GM12864 (cell line): ENCODE measurements at regions not wholly inside any gene's neighbourhood (a gene's known extent, or its start where the extent isn't known, plus 50 kb on each side); places are given as distances from the start of the nearest gene placed in this dataset.
"Not testable (repeated sequence)": the region's sequence is repeated elsewhere in the genome, so short reads cannot be mapped to it uniquely, and the experiment has no call there.

Source experiments
- DNase-seq: peaks from one replicate; pipeline ENCODE4 v3.0.0-alpha.2; 2011; ENCODE audit warnings: low read depth
- H3K4me3 ChIP-seq: 2 replicates; pipeline ENCODE4 v1.5.1; 2011; ENCODE audit warnings: mild to moderate bottlenecking, low read depth, low read length, control low read depth
- CTCF ChIP-seq: IDR thresholded peaks from 2 replicates; pipeline ENCODE4 v1.5.1; 2011; ENCODE audit warnings: low read depth, mild to moderate bottlenecking, moderate library complexity, low read length, control low read depth, inconsistent platforms; ENCODE audit errors: missing control alignments

GRCh38 chr18:33820517-33821371, 242.7 kb downstream of the ASXL3 start:
- H3K4me3 ChIP-seq = no peak overlapping the region
- no peak for DNase-seq
- no peak for TF ChIP-seq CTCF

DNA sequence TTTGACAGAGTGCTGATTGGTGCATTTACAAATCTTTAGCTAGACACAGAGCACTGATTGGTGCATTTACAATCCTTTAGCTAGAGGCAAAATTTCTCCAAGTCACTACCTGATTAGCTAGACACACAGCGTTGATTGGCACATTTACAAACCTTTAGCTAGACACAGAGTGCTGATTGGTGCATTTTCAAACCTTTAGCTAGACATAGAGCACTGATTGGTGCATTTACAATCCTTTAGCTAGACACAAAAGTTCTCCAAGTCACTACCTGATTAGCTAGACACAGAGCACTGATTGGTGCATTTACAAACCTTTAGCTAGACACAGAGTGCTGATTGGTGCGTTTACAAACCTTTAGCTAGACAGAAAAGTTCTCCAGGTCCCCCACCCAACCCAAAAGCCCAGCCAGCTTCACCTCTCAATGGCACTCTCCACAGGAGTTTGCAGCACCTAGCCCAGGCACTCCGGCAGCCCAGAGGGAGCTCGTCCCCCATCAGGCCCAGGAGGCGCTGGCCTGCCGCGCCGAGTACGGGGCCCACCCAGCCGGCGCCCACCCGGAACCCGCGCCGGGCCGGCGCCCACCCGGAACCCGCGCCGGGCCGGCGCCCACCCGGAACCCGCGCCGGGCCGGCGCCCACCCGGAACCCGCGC, 241.8 kb downstream of the ASXL3 start:
- not testable (repeated sequence) for DNase-seq, H3K4me3 ChIP-seq

- no peak for TF ChIP-seq CTCF
- H3K4me3 ChIP-seq = no peak overlapping the region
- no peak for DNase-seq
Measured at GRCh38 chr18:33818145-33818544, 240.1 kb downstream of the ASXL3 start.

GRCh38 chr18:33817096-33817495, 239.1 kb downstream of the ASXL3 start:
- no peak overlapping the region for H3K4me3 ChIP-seq
- no peak for DNase-seq
- TF ChIP-seq CTCF = no peak

- DNase-seq = no peak
- TF ChIP-seq CTCF = no peak
Measured at GRCh38 chr18:33814546-33814945, 236.5 kb downstream of the ASXL3 start.

DNA sequence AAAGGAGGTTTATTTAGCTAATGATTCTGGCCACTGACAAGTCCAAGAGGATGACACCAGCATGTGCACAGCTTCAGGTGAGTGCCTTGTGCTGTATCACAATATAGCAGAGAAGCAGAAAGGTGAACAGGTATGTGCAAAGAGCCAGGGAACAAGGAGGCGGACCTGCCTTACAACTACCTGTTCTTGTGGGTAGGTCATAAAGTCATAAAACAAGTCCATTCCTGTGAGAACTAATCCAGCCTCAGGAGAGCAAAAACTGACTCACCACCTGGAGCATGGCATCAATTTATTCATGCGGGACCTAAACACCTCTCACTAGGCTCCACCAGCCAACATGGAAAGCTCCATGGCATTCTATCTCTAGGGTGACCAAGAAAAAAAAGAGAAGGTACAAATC, 234.2 kb downstream of the ASXL3 start:
- no peak for DNase-seq
- no peak for TF ChIP-seq CTCF
- no peak overlapping the region for H3K4me3 ChIP-seq

More at GRCh38 chr18:33814546-33814945, 236.5 kb downstream of the ASXL3 start:
- H3K4me3 ChIP-seq = no peak overlapping the region

- H3K4me3 ChIP-seq = no peak overlapping the region
- TF ChIP-seq CTCF = no peak
- no peak for DNase-seq
Measured at GRCh38 chr18:33805592-33805991, 227.6 kb downstream of the ASXL3 start.
